K562 (cell line): ENCODE measurements at regions not wholly inside any gene's neighbourhood (a gene's known extent, or its start where the extent isn't known, plus 50 kb on each side); places are given as distances from the start of the nearest gene placed in this dataset.
A peak's percentile ranks its signal among the peaks of the same experiment; 100 is the strongest.

Experiments
- ARNT ChIP-seq, 2 experiments: fragments of 450-650 bp; IDR thresholded peaks; 2 replicates each; pipeline ENCODE4 v1.6.1; 2016; ENCODE audit warnings: mild to moderate bottlenecking in 1 of 2
- ATF1 ChIP-seq, 2 experiments: fragments of 450-650 bp in 1 of 2; IDR thresholded peaks; 2 replicates each; pipeline ENCODE4 v1.6.1; 2016; ENCODE audit warnings: missing compliant biosample characterization in 1 of 2, missing genetic modification characterization in 1 of 2
- CBX5 ChIP-seq: IDR thresholded peaks from 2 replicates; pipeline ENCODE4 v1.6.1; 2014; ENCODE audit warnings: low read depth, borderline replicate concordance
- CHD1 ChIP-seq: fragments of 200-600 bp; sonication (generic); IDR thresholded peaks from one replicate; pipeline ENCODE4 v1.6.1; 2012; ENCODE audit warnings: mild to moderate bottlenecking, moderate library complexity, low read length, inconsistent platforms
- FOS ChIP-seq: IDR thresholded peaks from 3 replicates; pipeline ENCODE4 v1.6.1; 2011; ENCODE audit not compliant: insufficient read length; ENCODE audit errors: extremely low read depth
- HCFC1 ChIP-seq: IDR thresholded peaks from 2 replicates; pipeline ENCODE4 v1.6.1; 2012; ENCODE audit warnings: low read depth, low read length, improper control_type of control experiment
- ILK ChIP-seq: fragments of 450-650 bp; IDR thresholded peaks from 2 replicates; pipeline ENCODE4 v1.6.1; 2016; ENCODE audit warnings: missing genetic modification characterization, low read depth, mild to moderate bottlenecking, missing compliant biosample characterization, moderate library complexity, borderline replicate concordance
- MYNN ChIP-seq, 2 experiments: sonication (generic); formaldehyde crosslinking in 1 of 2; IDR thresholded peaks; 2 replicates each; pipeline versions ENCODE4 v1.5.0 to v1.6.1; 2016 to 2020; ENCODE audit warnings: antibody characterized with exemption in 1 of 2, missing genetic modification reagents in 1 of 2
- POLR2B ChIP-seq: fragments of 450-650 bp; IDR thresholded peaks from 2 replicates; pipeline ENCODE4 v1.6.1; 2018; ENCODE audit warnings: low read depth; ENCODE audit not compliant: partially characterized antibody
- RREB1 ChIP-seq: fragments of 250-450 bp; sonication (Bioruptor Pico); IDR thresholded peaks from 2 replicates; pipeline ENCODE4 v1.4.0; 2020
- SMARCA4 ChIP-seq: fragments of 450-650 bp; IDR thresholded peaks from 2 replicates; pipeline ENCODE4 v1.6.1; 2016
- ZNF121 ChIP-seq: sonication (generic); formaldehyde crosslinking; conservative IDR thresholded peaks from 2 replicates; pipeline ENCODE4 v1.8.0; 2022; ENCODE audit warnings: missing genetic modification reagents
- ZNF274 ChIP-seq: IDR thresholded peaks from 2 replicates; pipeline ENCODE4 v1.6.1; 2011; ENCODE audit warnings: low read depth, mild to moderate bottlenecking, low read length, moderate library complexity, borderline replicate concordance
- ZNF57 ChIP-seq: fragments of 450-650 bp; formaldehyde crosslinking; IDR thresholded peaks from 2 replicates; pipeline ENCODE4 v1.4.0; 2020; ENCODE audit warnings: mild to moderate bottlenecking, moderate library complexity
- ZNF778 ChIP-seq: fragments of 450-650 bp; formaldehyde crosslinking; IDR thresholded peaks from 2 replicates; pipeline ENCODE4 v1.4.0; 2020; ENCODE audit warnings: mild to moderate bottlenecking, moderate library complexity
- ZSCAN32 ChIP-seq: fragments of 450-650 bp; formaldehyde crosslinking; IDR thresholded peaks from 2 replicates; pipeline ENCODE4 v1.4.0; 2020; ENCODE audit warnings: mild to moderate bottlenecking, moderate library complexity
- ZZZ3 ChIP-seq: fragments of 450-650 bp; IDR thresholded peaks from 2 replicates; pipeline ENCODE4 v1.6.1; 2016; ENCODE audit warnings: antibody characterized with exemption, mild to moderate bottlenecking, moderate library complexity
- TF ChIP-seq, protein P1 (sequence below), 2 experiments: fragments of 250-450 bp in 1 of 2; fragments of 450-650 bp in 1 of 2; sonication (Bioruptor Pico) in 1 of 2; IDR thresholded peaks; 2 replicates each; pipeline versions ENCODE4 v1.6.1 to v1.8.0; 2016 to 2021; ENCODE audit warnings: mild to moderate bottlenecking in 2 of 2, moderate library complexity in 2 of 2, missing compliant biosample characterization in 1 of 2, missing genetic modification characterization in 1 of 2
- TF ChIP-seq, protein P2 (sequence below): fragments of 250-450 bp; sonication (Bioruptor Pico); IDR thresholded peaks from 2 replicates; pipeline ENCODE4 v1.4.0; 2020; ENCODE audit warnings: mild to moderate bottlenecking, moderate library complexity

- no peak for TF ChIP-seq ILK
- TF ChIP-seq ZZZ3, result no peak
- no peak for TF ChIP-seq HCFC1
- TF ChIP-seq ZNF57, result no peak
- TF ChIP-seq CHD1, result no peak
- no peak for TF ChIP-seq MYNN (IDR thresholded peaks at IDR 0.05)
- no peak for TF ChIP-seq MYNN (CRISPR knock-in tag; IDR thresholded peaks at IDR 0.05)
- no peak for TF ChIP-seq ARNT (IDR thresholded peaks at IDR 0.05)
- TF ChIP-seq RREB1 (CRISPR knock-in tag), result no peak
- TF ChIP-seq SMARCA4, result no peak
- TF ChIP-seq ZNF121, result no peak
- TF ChIP-seq FOS, result no peak
- TF ChIP-seq ZNF274, result no peak
- TF ChIP-seq, protein P1, sequence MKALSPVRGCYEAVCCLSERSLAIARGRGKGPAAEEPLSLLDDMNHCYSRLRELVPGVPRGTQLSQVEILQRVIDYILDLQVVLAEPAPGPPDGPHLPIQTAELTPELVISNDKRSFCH (CRISPR knock-in tag; IDR thresholded peaks at IDR 0.05), result no peak
- TF ChIP-seq, protein P1 (tag; IDR thresholded peaks at IDR 0.05), result no peak
- peak; percentile 76 for TF ChIP-seq ZSCAN32
- no peak for TF ChIP-seq CBX5
- no peak for TF ChIP-seq ZNF778 (CRISPR knock-in tag)
- TF ChIP-seq ATF1 (CRISPR knock-in tag; IDR thresholded peaks at IDR 0.05), result no peak
- no peak for TF ChIP-seq ATF1 (tag; IDR thresholded peaks at IDR 0.05)
- no peak for TF ChIP-seq POLR2B
- TF ChIP-seq, protein P2, sequence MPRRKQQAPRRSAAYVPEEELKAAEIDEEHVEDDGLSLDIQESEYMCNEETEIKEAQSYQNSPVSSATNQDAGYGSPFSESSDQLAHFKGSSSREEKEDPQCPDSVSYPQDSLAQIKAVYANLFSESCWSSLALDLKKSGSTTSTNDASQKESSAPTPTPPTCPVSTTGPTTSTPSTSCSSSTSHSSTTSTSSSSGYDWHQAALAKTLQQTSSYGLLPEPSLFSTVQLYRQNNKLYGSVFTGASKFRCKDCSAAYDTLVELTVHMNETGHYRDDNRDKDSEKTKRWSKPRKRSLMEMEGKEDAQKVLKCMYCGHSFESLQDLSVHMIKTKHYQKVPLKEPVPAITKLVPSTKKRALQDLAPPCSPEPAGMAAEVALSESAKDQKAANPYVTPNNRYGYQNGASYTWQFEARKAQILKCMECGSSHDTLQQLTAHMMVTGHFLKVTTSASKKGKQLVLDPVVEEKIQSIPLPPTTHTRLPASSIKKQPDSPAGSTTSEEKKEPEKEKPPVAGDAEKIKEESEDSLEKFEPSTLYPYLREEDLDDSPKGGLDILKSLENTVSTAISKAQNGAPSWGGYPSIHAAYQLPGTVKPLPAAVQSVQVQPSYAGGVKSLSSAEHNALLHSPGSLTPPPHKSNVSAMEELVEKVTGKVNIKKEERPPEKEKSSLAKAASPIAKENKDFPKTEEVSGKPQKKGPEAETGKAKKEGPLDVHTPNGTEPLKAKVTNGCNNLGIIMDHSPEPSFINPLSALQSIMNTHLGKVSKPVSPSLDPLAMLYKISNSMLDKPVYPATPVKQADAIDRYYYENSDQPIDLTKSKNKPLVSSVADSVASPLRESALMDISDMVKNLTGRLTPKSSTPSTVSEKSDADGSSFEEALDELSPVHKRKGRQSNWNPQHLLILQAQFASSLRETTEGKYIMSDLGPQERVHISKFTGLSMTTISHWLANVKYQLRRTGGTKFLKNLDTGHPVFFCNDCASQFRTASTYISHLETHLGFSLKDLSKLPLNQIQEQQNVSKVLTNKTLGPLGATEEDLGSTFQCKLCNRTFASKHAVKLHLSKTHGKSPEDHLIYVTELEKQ, result no peak
These were observed 267.7 kb downstream of the XXYLT1 start (continued) for GRCh38 chr3:195003006-195003892.
